Skeletal muscle tissue (tissue), 3 donors: ENCODE measurements at regions not wholly inside any gene's neighbourhood (a gene's known extent, or its start where the extent isn't known, plus 50 kb on each side); places are given as distances from the start of the nearest gene placed in this dataset.
"Not testable (repeated sequence)": the region's sequence is repeated elsewhere in the genome, so short reads cannot be mapped to it uniquely, and the experiment has no call there.

ENCODE experiments used
- H3K27ac ChIP-seq: one replicate; pipeline ENCODE4 v1.7.0; 2013; ENCODE audit warnings: mild to moderate bottlenecking, low read depth, low read length, inconsistent platforms
- H3K27me3 ChIP-seq, 3 donors: one replicate each; pipeline ENCODE4 v1.7.0; 2013; ENCODE audit warnings: low read length in 3 of 3; ENCODE audit not compliant: control insufficient read depth in 3 of 3, insufficient read depth in 3 of 3
- H3K36me3 ChIP-seq, 3 donors: one replicate each; pipeline ENCODE4 v1.7.0; 2013; ENCODE audit warnings: low read length in 3 of 3; ENCODE audit not compliant: control insufficient read depth in 3 of 3, insufficient read depth in 3 of 3
- H3K4me1 ChIP-seq, 3 donors: one replicate each; pipeline ENCODE4 v1.7.0; 2013; ENCODE audit warnings: low read length in 3 of 3, mild to moderate bottlenecking in 3 of 3; ENCODE audit not compliant: control insufficient read depth in 3 of 3, insufficient read depth in 3 of 3
- H3K4me3 ChIP-seq, 3 donors: one replicate each; pipeline ENCODE4 v1.7.0; 2013; ENCODE audit warnings: low read length in 3 of 3
- H3K9ac ChIP-seq, 3 donors: one replicate each; pipeline ENCODE4 v1.7.0; 2013; ENCODE audit warnings: low read length in 3 of 3, mild to moderate bottlenecking in 3 of 3, moderate library complexity in 2 of 3, low read depth in 1 of 3
- H3K9me3 ChIP-seq, 3 donors: one replicate each; pipeline ENCODE4 v1.7.0; 2013; ENCODE audit warnings: low read length in 3 of 3; ENCODE audit not compliant: control insufficient read depth in 3 of 3
- donor health status: Osteomylitis.

GRCh38 chr15:20100604-20101270 is 440.9 kb downstream of the GOLGA6L6 start:
- H3K4me1 ChIP-seq, H3K27me3 ChIP-seq, H3K36me3 ChIP-seq, H3K9ac ChIP-seq, H3K4me3 ChIP-seq, H3K9me3 ChIP-seq, H3K27ac ChIP-seq: not testable (repeated sequence)

GRCh38 chr15:20095699-20096303 is 445.8 kb downstream of the GOLGA6L6 start:
- not testable (repeated sequence) for H3K4me3 ChIP-seq, H3K27me3 ChIP-seq, H3K9ac ChIP-seq, H3K4me1 ChIP-seq, H3K36me3 ChIP-seq, H3K27ac ChIP-seq, H3K9me3 ChIP-seq

- H3K27ac ChIP-seq, H3K9me3 ChIP-seq, H3K9ac ChIP-seq, H3K36me3 ChIP-seq, H3K4me3 ChIP-seq, H3K27me3 ChIP-seq, H3K4me1 ChIP-seq: not testable (repeated sequence)
Observed at GRCh38 chr15:20089541-20089940, 452.1 kb downstream of the GOLGA6L6 start.

- not testable (repeated sequence) for H3K4me1 ChIP-seq, H3K4me3 ChIP-seq, H3K9me3 ChIP-seq, H3K27me3 ChIP-seq, H3K9ac ChIP-seq, H3K27ac ChIP-seq, H3K36me3 ChIP-seq
Observed at GRCh38 chr15:20084026-20084425, 457.6 kb downstream of the GOLGA6L6 start.

GRCh38 chr15:20074082-20074481 is 467.5 kb downstream of the GOLGA6L6 start:
- H3K27ac ChIP-seq, H3K9me3 ChIP-seq, H3K27me3 ChIP-seq, H3K4me1 ChIP-seq, H3K36me3 ChIP-seq, H3K9ac ChIP-seq, H3K4me3 ChIP-seq: not testable (repeated sequence)

GRCh38 chr15:20069043-20069442 is 472.6 kb downstream of the GOLGA6L6 start:
- H3K9ac ChIP-seq, H3K27ac ChIP-seq: not testable (repeated sequence)

GRCh38 chr15:20066173-20066572 is 475.4 kb downstream of the GOLGA6L6 start:
- H3K9ac ChIP-seq, H3K27me3 ChIP-seq, H3K27ac ChIP-seq, H3K9me3 ChIP-seq, H3K36me3 ChIP-seq, H3K4me1 ChIP-seq, H3K4me3 ChIP-seq: not testable (repeated sequence)

More at GRCh38 chr15:20069043-20069442, 472.6 kb downstream of the GOLGA6L6 start:
- not testable (repeated sequence) for H3K36me3 ChIP-seq, H3K27me3 ChIP-seq, H3K4me3 ChIP-seq, H3K9me3 ChIP-seq, H3K4me1 ChIP-seq

GRCh38 chr15:20065508-20065907 is 476.1 kb downstream of the GOLGA6L6 start:
- not testable (repeated sequence) for H3K4me1 ChIP-seq, H3K27ac ChIP-seq, H3K9me3 ChIP-seq, H3K9ac ChIP-seq, H3K27me3 ChIP-seq, H3K36me3 ChIP-seq, H3K4me3 ChIP-seq

GRCh38 chr15:20063167-20063566 is 478.4 kb downstream of the GOLGA6L6 start:
- H3K36me3 ChIP-seq, H3K27ac ChIP-seq, H3K4me1 ChIP-seq, H3K9me3 ChIP-seq, H3K27me3 ChIP-seq, H3K4me3 ChIP-seq, H3K9ac ChIP-seq: not testable (repeated sequence)

GRCh38 chr15:20060838-20061237 is 480.8 kb downstream of the GOLGA6L6 start:
- H3K36me3 ChIP-seq, H3K27me3 ChIP-seq, H3K27ac ChIP-seq, H3K4me1 ChIP-seq, H3K9ac ChIP-seq, H3K9me3 ChIP-seq, H3K4me3 ChIP-seq: not testable (repeated sequence)
